ENCODE measurements at regions not wholly inside any gene's neighbourhood (a gene's known extent, or its start where the extent isn't known, plus 50 kb on each side); places are given as distances from the start of the nearest gene placed in this dataset.
A peak's percentile ranks its signal among the peaks of the same experiment; 100 is the strongest.
"Not testable (repeated sequence)": the region's sequence is repeated elsewhere in the genome, so short reads cannot be mapped to it uniquely, and the experiment has no call there.

- Histone ChIP-seq H3K27ac (no peak overlapping the region), H3K4me3 (no peak overlapping the region)
Observed at GRCh38 chr11:129503646-129504045, 128.0 kb downstream of the BARX2 start.

- H3K4me3 ChIP-seq = no peak overlapping the region
- peak overlapping the region in 1 of 21 experiments; percentile 6 for H3K27ac ChIP-seq
Observed at GRCh38 chr11:129505266-129505665, 129.6 kb downstream of the BARX2 start.

GRCh38 chr11:129508163-129508562 lies 132.5 kb downstream of the BARX2 start:
- H3K27ac ChIP-seq = no peak overlapping the region
- H3K4me3 ChIP-seq = no peak overlapping the region

GRCh38 chr11:129528296-129528695 lies 152.6 kb downstream of the BARX2 start:
- no peak overlapping the region for H3K27ac ChIP-seq
- no peak overlapping the region for H3K4me3 ChIP-seq

GRCh38 chr11:129530154-129530895 lies 154.7 kb downstream of the BARX2 start:
- Histone ChIP-seq H3K27ac (no peak overlapping the region), H3K4me3 (no peak overlapping the region)

GRCh38 chr11:129533395-129533794 lies 157.7 kb downstream of the BARX2 start:
- Histone ChIP-seq H3K4me3 (no peak overlapping the region), H3K27ac (no peak overlapping the region)

GRCh38 chr11:129536338-129536737 lies 160.7 kb downstream of the BARX2 start:
- H3K27ac ChIP-seq = no peak overlapping the region
- H3K4me3 ChIP-seq = no peak overlapping the region

GRCh38 chr11:129538323-129538722 lies 162.7 kb downstream of the BARX2 start:
- Histone ChIP-seq H3K4me3 (no peak overlapping the region), H3K27ac (no peak overlapping the region)

- H3K4me3 ChIP-seq = no peak overlapping the region
- H3K27ac ChIP-seq = no peak overlapping the region
Observed at GRCh38 chr11:129543515-129544290, 168.1 kb downstream of the BARX2 start.

- no peak overlapping the region for H3K4me3 ChIP-seq
Observed at GRCh38 chr11:129544691-129545090, 169.0 kb downstream of the BARX2 start.

GRCh38 chr11:129546266-129546665 lies 170.6 kb downstream of the BARX2 start:
- no peak overlapping the region for H3K27ac ChIP-seq
- no peak overlapping the region for H3K4me3 ChIP-seq

More at GRCh38 chr11:129544691-129545090, 169.0 kb downstream of the BARX2 start:
- no peak overlapping the region for H3K27ac ChIP-seq

- Histone ChIP-seq H3K27ac (no peak overlapping the region), H3K4me3 (no peak overlapping the region)
Observed at GRCh38 chr11:129557421-129557820, 181.8 kb downstream of the BARX2 start.

- no peak overlapping the region for H3K4me3 ChIP-seq
- no peak overlapping the region for H3K27ac ChIP-seq
Observed at GRCh38 chr11:129569007-129569406, 193.4 kb downstream of the BARX2 start.

- not testable (repeated sequence) for H3K27ac ChIP-seq, H3K4me3 ChIP-seq
Observed at GRCh38 chr11:129572667-129573066, 197.0 kb downstream of the BARX2 start.

- Histone ChIP-seq H3K27ac (no peak overlapping the region), H3K4me3 (no peak overlapping the region)
Observed at GRCh38 chr11:129573161-129573560, 197.5 kb downstream of the BARX2 start.

- no peak overlapping the region for H3K4me3 ChIP-seq
- no peak overlapping the region for H3K27ac ChIP-seq
Observed at GRCh38 chr11:129574431-129574830, 198.8 kb downstream of the BARX2 start.

- no peak overlapping the region for H3K27ac ChIP-seq
- H3K4me3 ChIP-seq = no peak overlapping the region
Observed at GRCh38 chr11:129576652-129577051, 201.0 kb downstream of the BARX2 start.

GRCh38 chr11:129578006-129578405 lies 202.4 kb downstream of the BARX2 start:
- no peak overlapping the region for H3K4me3 ChIP-seq
- H3K27ac ChIP-seq = no peak overlapping the region

GRCh38 chr11:129580278-129580677 lies 204.6 kb downstream of the BARX2 start:
- no peak overlapping the region for H3K4me3 ChIP-seq
- H3K27ac ChIP-seq = no peak overlapping the region

GRCh38 chr11:129584316-129584715 lies 208.7 kb downstream of the BARX2 start:
- Histone ChIP-seq H3K27ac (no peak overlapping the region), H3K4me3 (no peak overlapping the region)

GRCh38 chr11:129589190-129589860 lies 213.7 kb downstream of the BARX2 start:
- H3K27ac ChIP-seq = no peak overlapping the region
- H3K4me3 ChIP-seq = no peak overlapping the region
